C4-2B (cell line): ENCODE measurements at regions not wholly inside any gene's neighbourhood (a gene's known extent, or its start where the extent isn't known, plus 50 kb on each side); places are given as distances from the start of the nearest gene placed in this dataset.

Experiments used
- CTCF ChIP-seq: fragments of 450-650 bp; conservative IDR thresholded peaks from 2 replicates; pipeline ENCODE4 v1.5.1; 2017; ENCODE audit warnings: mild to moderate bottlenecking
- ZFX ChIP-seq: fragments of 450-650 bp; IDR thresholded peaks from 2 replicates; pipeline ENCODE4 v1.6.1; 2017

- TF ChIP-seq CTCF (no peak), ZFX (no peak)
These were observed 94.7 kb downstream of the PRKAB2 start for GRCh38 chr1:147077523-147077922.
